MM.1S (cell line): ENCODE measurements at regions not wholly inside any gene's neighbourhood (a gene's known extent, or its start where the extent isn't known, plus 50 kb on each side); places are given as distances from the start of the nearest gene placed in this dataset.

Experiments
- EZH2 ChIP-seq: fragments of 300-600 bp; sonication (generic); optimal IDR thresholded peaks from 2 replicates; pipeline ENCODE3; 2017; ENCODE audit warnings: low read depth, mild to moderate bottlenecking, antibody characterized with exemption, low read length, mixed read lengths
- EZH2phosphoT487 ChIP-seq: fragments of 300-600 bp; sonication (generic); IDR thresholded peaks from 2 replicates; pipeline ENCODE4 v1.6.1; 2018; ENCODE audit warnings: antibody characterized with exemption, low read length
- TF ChIP-seq, protein P1 (sequence below): fragments of 300-600 bp; sonication (generic); IDR thresholded peaks from 2 replicates; pipeline ENCODE4 v1.5.1; 2016; ENCODE audit warnings: antibody characterized with exemption, low read length, mixed read lengths

DNA sequence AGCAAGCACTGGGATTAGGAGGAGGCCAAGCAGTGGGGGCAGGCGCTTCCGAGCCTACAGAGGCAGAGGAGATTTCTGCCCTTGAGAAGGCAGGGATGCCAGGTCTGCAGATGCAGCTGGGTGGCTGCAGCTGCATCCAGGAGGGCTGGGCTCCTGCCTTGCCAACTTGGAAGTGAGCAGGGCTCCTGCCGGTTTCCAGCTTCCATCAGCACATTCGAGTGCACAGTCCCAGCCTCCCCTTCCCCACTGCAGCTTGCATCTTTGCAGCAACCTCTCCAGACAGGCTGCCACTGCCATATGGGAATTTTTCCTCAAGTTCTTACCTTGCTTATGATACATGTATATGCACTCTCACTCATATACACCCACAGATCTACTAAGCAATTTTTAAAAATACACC lies 1234.3 kb upstream of the B3GALT2 start:
- TF ChIP-seq EZH2 (no peak), EZH2phosphoT487 (no peak)
- TF ChIP-seq, protein P1, sequence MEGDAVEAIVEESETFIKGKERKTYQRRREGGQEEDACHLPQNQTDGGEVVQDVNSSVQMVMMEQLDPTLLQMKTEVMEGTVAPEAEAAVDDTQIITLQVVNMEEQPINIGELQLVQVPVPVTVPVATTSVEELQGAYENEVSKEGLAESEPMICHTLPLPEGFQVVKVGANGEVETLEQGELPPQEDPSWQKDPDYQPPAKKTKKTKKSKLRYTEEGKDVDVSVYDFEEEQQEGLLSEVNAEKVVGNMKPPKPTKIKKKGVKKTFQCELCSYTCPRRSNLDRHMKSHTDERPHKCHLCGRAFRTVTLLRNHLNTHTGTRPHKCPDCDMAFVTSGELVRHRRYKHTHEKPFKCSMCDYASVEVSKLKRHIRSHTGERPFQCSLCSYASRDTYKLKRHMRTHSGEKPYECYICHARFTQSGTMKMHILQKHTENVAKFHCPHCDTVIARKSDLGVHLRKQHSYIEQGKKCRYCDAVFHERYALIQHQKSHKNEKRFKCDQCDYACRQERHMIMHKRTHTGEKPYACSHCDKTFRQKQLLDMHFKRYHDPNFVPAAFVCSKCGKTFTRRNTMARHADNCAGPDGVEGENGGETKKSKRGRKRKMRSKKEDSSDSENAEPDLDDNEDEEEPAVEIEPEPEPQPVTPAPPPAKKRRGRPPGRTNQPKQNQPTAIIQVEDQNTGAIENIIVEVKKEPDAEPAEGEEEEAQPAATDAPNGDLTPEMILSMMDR = no peak
